Hepatocyte (in vitro differentiated cells): ENCODE measurements at regions not wholly inside any gene's neighbourhood (a gene's known extent, or its start where the extent isn't known, plus 50 kb on each side); places are given as distances from the start of the nearest gene placed in this dataset.
A peak's percentile ranks its signal among the peaks of the same experiment; 100 is the strongest.

Experiments used
- DNase-seq: peaks from one replicate; pipeline ENCODE4 v3.0.0-alpha.2; 2016; ENCODE audit warnings: low spot score
- H2AFZ ChIP-seq: fragments of 200-600 bp; sonication (generic); 2 replicates; pipeline ENCODE4 v1.6.0; 2016; ENCODE audit warnings: antibody characterized with exemption, mild to moderate bottlenecking
- H3K27ac ChIP-seq: fragments of 200-600 bp; sonication (generic); 2 replicates; pipeline ENCODE4 v1.5.1; 2016; ENCODE audit warnings: mild to moderate bottlenecking
- H3K27me3 ChIP-seq: fragments of 200-600 bp; sonication (generic); 2 replicates; pipeline ENCODE4 v1.6.1; 2016
- H3K36me3 ChIP-seq: fragments of 200-600 bp; sonication (generic); replicated peaks from 2 replicates; pipeline ENCODE4 v1.5.1; 2016; ENCODE audit warnings: low read depth; ENCODE audit not compliant: insufficient read depth
- H3K4me1 ChIP-seq: fragments of 200-600 bp; sonication (generic); 2 replicates; pipeline ENCODE4 v1.5.1; 2016; ENCODE audit warnings: mild to moderate bottlenecking, moderate library complexity; ENCODE audit not compliant: insufficient read depth
- H3K4me2 ChIP-seq: fragments of 200-600 bp; sonication (generic); 2 replicates; pipeline ENCODE4 v1.6.0; 2016
- H3K4me3 ChIP-seq: fragments of 200-600 bp; sonication (generic); 2 replicates; pipeline ENCODE4 v1.5.1; 2016; ENCODE audit warnings: mild to moderate bottlenecking
- H3K79me2 ChIP-seq: fragments of 200-600 bp; sonication (generic); 2 replicates; pipeline ENCODE4 v1.6.0; 2017; ENCODE audit warnings: mild to moderate bottlenecking
- H3K9me2 ChIP-seq: fragments of 200-600 bp; sonication (generic); replicated peaks from 2 replicates; pipeline ENCODE4 v1.6.0; 2017; ENCODE audit warnings: mild to moderate bottlenecking; ENCODE audit not compliant: insufficient read depth
- H3K9me3 ChIP-seq: fragments of 200-600 bp; sonication (generic); 2 replicates; pipeline ENCODE4 v1.5.1; 2016; ENCODE audit warnings: low read depth, mild to moderate bottlenecking
- H4K20me1 ChIP-seq: fragments of 200-600 bp; sonication (generic); 2 replicates; pipeline ENCODE4 v1.6.0; 2016; ENCODE audit warnings: mild to moderate bottlenecking; ENCODE audit not compliant: insufficient read depth, poor library complexity, severe bottlenecking
- EZH2 ChIP-seq: fragments of 200-600 bp; sonication (generic); IDR thresholded peaks from 2 replicates; pipeline ENCODE4 v1.6.1; 2016; ENCODE audit warnings: antibody characterized with exemption, mild to moderate bottlenecking, borderline replicate concordance
- EZH2phosphoT487 ChIP-seq: fragments of 200-600 bp; sonication (generic); IDR thresholded peaks from one replicate; pipeline ENCODE4 v1.6.1; 2018; ENCODE audit warnings: antibody characterized with exemption, mild to moderate bottlenecking, low read depth, moderate library complexity; ENCODE audit not compliant: unreplicated experiment, severe bottlenecking
- WGBS: methylation state at CpG from one replicate; pipeline ENCODE4 v1.1.6; 2016; ENCODE audit warnings: low lambda C conversion rate; ENCODE audit errors: missing lambda C conversion rate; 5-methylcytosine and 5-hydroxymethylcytosine counted together
- TF ChIP-seq, protein P1 (sequence below): fragments of 200-600 bp; sonication (generic); IDR thresholded peaks from 2 replicates; pipeline ENCODE4 v1.5.1; 2016; ENCODE audit warnings: antibody characterized with exemption, mild to moderate bottlenecking; ENCODE audit not compliant: poor library complexity

DNA sequence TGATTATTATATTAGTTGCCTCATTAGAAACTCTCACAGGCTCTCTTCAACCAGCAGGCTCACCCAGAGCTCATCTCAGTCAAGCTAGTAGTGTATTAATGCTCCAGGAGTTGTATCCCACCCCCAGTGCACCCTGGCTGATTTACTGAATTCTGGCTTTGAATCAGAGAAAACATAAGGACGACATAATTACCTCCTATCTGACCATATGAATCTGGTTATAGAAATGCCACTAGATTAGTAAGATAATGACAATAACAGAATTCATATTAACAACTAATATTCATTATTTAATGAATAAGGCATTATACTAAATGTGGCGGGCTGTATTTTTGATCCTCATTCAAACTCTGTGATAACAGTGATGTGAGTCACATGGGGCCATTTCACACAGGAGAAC lies 1066.7 kb downstream of the TTLL7 start:
- H3K4me1 ChIP-seq = peaks cover 11% of the 10 kb centered on the region
- H3K27ac ChIP-seq = no peak overlapping the region
- no peaks in the 10 kb centered on the region for H3K79me2 ChIP-seq
- no peak for DNase-seq
- H3K4me2 ChIP-seq = no peak overlapping the region
- no peak overlapping the region for H3K4me3 ChIP-seq
- no peaks in the 10 kb centered on the region for H3K27me3 ChIP-seq
- 96% methylated on average over 2 of the region's 2 CpGs for WGBS
- TF ChIP-seq, protein P1, sequence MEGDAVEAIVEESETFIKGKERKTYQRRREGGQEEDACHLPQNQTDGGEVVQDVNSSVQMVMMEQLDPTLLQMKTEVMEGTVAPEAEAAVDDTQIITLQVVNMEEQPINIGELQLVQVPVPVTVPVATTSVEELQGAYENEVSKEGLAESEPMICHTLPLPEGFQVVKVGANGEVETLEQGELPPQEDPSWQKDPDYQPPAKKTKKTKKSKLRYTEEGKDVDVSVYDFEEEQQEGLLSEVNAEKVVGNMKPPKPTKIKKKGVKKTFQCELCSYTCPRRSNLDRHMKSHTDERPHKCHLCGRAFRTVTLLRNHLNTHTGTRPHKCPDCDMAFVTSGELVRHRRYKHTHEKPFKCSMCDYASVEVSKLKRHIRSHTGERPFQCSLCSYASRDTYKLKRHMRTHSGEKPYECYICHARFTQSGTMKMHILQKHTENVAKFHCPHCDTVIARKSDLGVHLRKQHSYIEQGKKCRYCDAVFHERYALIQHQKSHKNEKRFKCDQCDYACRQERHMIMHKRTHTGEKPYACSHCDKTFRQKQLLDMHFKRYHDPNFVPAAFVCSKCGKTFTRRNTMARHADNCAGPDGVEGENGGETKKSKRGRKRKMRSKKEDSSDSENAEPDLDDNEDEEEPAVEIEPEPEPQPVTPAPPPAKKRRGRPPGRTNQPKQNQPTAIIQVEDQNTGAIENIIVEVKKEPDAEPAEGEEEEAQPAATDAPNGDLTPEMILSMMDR = no peak
- no peak for TF ChIP-seq EZH2
- no peak for TF ChIP-seq EZH2phosphoT487
- H3K9me3 ChIP-seq = no peaks in the 10 kb centered on the region
- no peak overlapping the region for H2AFZ ChIP-seq
- no peaks in the 10 kb centered on the region for H3K9me2 ChIP-seq
- H3K36me3 ChIP-seq = no peaks in the 10 kb centered on the region
- H4K20me1 ChIP-seq = no peaks in the 10 kb centered on the region

DNA sequence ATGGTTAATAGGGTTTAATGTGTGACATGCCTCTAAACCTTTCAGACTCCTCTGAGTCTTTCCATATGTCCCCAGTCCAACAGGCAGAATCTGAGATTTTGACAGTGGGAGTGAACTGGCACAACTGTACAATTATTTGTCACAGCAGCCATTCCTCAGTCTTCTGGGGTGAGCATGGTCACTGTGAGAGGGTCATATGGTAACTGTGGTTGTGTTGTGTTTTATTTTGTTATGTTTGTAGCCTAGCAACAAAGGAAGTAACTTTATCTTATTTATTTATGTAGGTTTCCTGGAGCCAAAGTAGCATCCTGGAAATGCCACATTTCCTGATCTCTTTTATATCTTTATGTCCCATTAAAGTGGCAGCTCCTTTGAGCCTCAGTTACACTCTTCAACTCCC lies 1067.9 kb downstream of the TTLL7 start:
- TF ChIP-seq EZH2 = no peak
- no peak for TF ChIP-seq EZH2phosphoT487
- TF ChIP-seq, protein P1 = no peak
- no peaks in the 10 kb centered on the region for H3K9me3 ChIP-seq
- H3K4me2 ChIP-seq = no peak overlapping the region
- no peaks in the 10 kb centered on the region for H3K27me3 ChIP-seq
- DNase-seq = no peak
- H3K4me1 ChIP-seq = peaks cover 13% of the 10 kb centered on the region
- H3K79me2 ChIP-seq = no peaks in the 10 kb centered on the region
- H3K27ac ChIP-seq = no peak overlapping the region
- no peak overlapping the region for H3K4me3 ChIP-seq
- H2AFZ ChIP-seq = no peak overlapping the region
- no peaks in the 10 kb centered on the region for H3K9me2 ChIP-seq
- no peaks in the 10 kb centered on the region for H4K20me1 ChIP-seq
- H3K36me3 ChIP-seq = no peaks in the 10 kb centered on the region

DNA sequence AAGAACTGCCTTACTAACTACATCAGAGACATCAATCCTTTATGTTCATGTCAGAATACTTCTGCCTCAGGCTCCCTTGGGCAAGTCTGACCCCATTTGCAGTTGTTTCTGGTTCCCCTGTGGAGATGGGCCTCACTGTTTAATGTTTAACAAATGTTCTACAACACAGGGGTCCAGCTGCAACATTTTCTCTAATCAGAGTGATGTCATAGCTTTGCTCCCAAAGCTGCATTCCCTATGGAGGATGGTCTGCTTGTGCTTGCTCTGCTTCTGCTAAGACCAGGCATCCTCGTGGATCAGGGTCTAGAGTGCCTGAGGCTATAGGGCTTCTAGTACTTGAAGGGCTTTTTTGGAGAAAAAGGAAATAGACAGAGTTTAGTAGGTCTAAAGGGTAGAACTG lies 1071.2 kb downstream of the TTLL7 start:
- H3K4me1 ChIP-seq = peaks cover 13% of the 10 kb centered on the region
- H2AFZ ChIP-seq = peak overlapping the region; percentile 36
- peak overlapping the region; percentile 43 for H3K27ac ChIP-seq
- peak; percentile 20 for DNase-seq
- no peaks in the 10 kb centered on the region for H4K20me1 ChIP-seq
- H3K9me3 ChIP-seq = no peaks in the 10 kb centered on the region
- H3K4me3 ChIP-seq = no peak overlapping the region
- H3K36me3 ChIP-seq = no peaks in the 10 kb centered on the region
- H3K9me2 ChIP-seq = no peaks in the 10 kb centered on the region
- TF ChIP-seq EZH2phosphoT487 = no peak
- TF ChIP-seq, protein P1 = no peak
- TF ChIP-seq EZH2 = no peak
- H3K27me3 ChIP-seq = no peaks in the 10 kb centered on the region
- no peaks in the 10 kb centered on the region for H3K79me2 ChIP-seq
- 20% methylated on average over 1 of the region's 1 CpG for WGBS
- no peak overlapping the region for H3K4me2 ChIP-seq

DNA sequence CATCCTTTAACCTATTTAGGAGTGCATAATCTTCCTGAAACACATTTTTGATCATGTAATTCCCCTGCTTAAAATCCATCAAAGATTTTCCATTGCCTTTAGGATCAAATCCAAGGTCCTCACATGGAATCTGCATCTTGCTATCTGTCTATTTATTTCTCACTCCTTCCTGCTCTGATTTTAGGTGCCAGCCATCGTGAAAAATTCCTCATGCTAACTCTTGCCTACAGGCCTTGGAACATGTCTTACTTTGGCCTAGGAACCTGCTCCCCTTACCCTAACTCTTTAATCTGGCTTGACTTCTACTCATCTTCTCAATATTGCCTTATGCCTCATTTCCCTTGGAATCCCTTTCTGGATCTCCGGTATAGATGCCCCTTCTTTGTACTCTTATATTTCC lies 1074.3 kb downstream of the TTLL7 start:
- Histone ChIP-seq H3K27ac (no peak overlapping the region), H3K4me2 (no peak overlapping the region), H3K4me3 (no peak overlapping the region), H3K27me3 (no peaks in the 10 kb centered on the region), H4K20me1 (no peaks in the 10 kb centered on the region), H3K9me2 (no peaks in the 10 kb centered on the region), H3K9me3 (no peaks in the 10 kb centered on the region), H3K36me3 (no peaks in the 10 kb centered on the region), H2AFZ (no peak overlapping the region), H3K4me1 (peaks cover 13% of the 10 kb centered on the region), H3K79me2 (no peaks in the 10 kb centered on the region)
- WGBS = 92% methylated on average over 2 of the region's 2 CpGs
- TF ChIP-seq, protein P1 = no peak
- TF ChIP-seq EZH2 (no peak), EZH2phosphoT487 (no peak)
- DNase-seq = no peak
